GM12891 (cell line): ENCODE measurements at regions not wholly inside any gene's neighbourhood (a gene's known extent, or its start where the extent isn't known, plus 50 kb on each side); places are given as distances from the start of the nearest gene placed in this dataset.

Experiments
- POLR2A ChIP-seq: IDR thresholded peaks from 2 replicates; pipeline ENCODE4 v1.6.1; 2011; ENCODE audit warnings: low read depth, low read length, control low read depth
- POLR2AphosphoS5 ChIP-seq: IDR thresholded peaks from 2 replicates; pipeline ENCODE4 v1.6.1; 2011; ENCODE audit warnings: low read depth, low read length, control low read depth

DNA sequence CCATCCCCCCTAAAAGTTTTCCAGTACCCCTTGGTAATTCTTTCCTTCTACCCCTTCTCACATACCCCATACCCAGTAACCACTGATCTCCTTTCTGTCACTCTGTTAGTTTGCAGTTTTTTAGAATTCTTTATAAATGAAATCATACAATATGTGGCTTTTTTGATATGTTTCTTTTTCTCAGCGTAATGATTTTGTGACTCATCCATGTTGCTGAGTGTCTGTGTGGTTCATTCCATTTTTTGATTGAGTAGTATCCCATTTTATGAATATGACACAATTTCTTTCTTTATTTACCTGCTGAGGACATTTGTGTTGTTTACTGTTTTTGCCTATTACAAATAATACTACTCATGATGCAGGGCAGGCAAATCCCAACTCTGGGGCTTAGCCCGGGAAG is 1605.3 kb downstream of the BRINP3 start:
- no peak for TF ChIP-seq POLR2A
- no peak for TF ChIP-seq POLR2AphosphoS5
